Head of caudate nucleus (tissue), 42 donors: ENCODE measurements at regions not wholly inside any gene's neighbourhood (a gene's known extent, or its start where the extent isn't known, plus 50 kb on each side); places are given as distances from the start of the nearest gene placed in this dataset.

Experiments used
- DNase-seq, 42 donors: peaks; one replicate each; pipeline versions ENCODE4 v3.0.0 to v3.0.0-alpha.2; 2020 to 2021; ENCODE audit warnings: mixed read lengths in 7 of 42
- intact Hi-C: fragments of 100-400 bp; cut with DNase I; formaldehyde crosslinking; loops from one replicate; pipeline ENCODE4 v1.15.0; 2022

DNA sequence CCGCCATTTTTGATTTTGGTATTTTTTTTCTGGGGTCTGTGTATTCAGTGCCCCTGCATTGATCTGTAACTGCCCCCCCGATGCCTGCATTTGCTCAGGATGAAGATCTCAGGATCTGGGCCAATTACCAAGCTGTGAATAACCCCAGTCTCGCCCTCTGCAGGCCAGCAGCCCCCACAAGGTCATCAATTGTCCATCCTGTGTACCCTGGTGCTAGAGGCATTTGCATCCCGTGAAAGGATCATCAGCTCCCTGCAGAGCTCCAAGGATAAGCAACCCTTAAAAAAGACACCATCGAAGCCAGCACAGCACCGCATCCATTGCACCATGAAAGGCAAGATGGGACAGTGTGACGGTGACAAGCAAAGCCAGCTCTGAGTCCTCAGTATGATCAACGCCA, 154.1 kb upstream of the KLHL29 start:
- intact Hi-C loops: no loop called here
- DNase-seq: no peak

DNA sequence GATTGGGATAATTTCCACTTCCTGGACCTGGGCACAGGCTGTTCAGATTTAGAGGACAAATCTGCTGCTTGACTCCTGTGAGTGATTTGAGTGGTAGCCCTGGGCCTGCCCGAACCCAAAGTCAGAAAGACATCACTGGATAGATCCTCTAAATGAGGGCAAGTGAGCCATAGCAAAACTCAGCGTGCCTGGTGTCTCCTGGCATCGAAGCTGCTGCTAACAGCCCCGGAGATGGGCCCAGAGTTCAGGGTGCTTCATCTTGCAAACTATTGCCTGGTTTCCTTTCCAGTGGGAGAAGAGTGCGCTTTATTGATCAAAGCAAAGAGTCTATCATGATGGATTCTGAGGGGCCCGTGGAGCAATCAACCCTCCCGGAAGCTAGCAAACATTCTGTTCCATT, 153.1 kb upstream of the KLHL29 start:
- intact Hi-C loops: no loop called here
- peak in 2 of 42 donors; percentile 14 to 27 for DNase-seq

- DNase-seq: no peak
- intact Hi-C loops: no loop called here
These were observed 149.7 kb upstream of the KLHL29 start for GRCh38 chr2:23235292-23235691.

- DNase-seq: no peak
- intact Hi-C loops: no loop called here
These were observed 149.2 kb upstream of the KLHL29 start for GRCh38 chr2:23235736-23236135.

GRCh38 chr2:23237147-23237546, 147.8 kb upstream of the KLHL29 start:
- intact Hi-C loops: no loop called here

GRCh38 chr2:23238011-23238657, 146.8 kb upstream of the KLHL29 start:
- intact Hi-C loops: no loop called here
- DNase-seq: no peak

More at GRCh38 chr2:23237147-23237546, 147.8 kb upstream of the KLHL29 start:
- DNase-seq: no peak

- intact Hi-C loops: no loop called here
- no peak for DNase-seq
These were observed 145.6 kb upstream of the KLHL29 start for GRCh38 chr2:23239374-23239773.

GRCh38 chr2:23241121-23241520, 143.9 kb upstream of the KLHL29 start:
- DNase-seq: no peak
- intact Hi-C loops: no loop called here

DNA sequence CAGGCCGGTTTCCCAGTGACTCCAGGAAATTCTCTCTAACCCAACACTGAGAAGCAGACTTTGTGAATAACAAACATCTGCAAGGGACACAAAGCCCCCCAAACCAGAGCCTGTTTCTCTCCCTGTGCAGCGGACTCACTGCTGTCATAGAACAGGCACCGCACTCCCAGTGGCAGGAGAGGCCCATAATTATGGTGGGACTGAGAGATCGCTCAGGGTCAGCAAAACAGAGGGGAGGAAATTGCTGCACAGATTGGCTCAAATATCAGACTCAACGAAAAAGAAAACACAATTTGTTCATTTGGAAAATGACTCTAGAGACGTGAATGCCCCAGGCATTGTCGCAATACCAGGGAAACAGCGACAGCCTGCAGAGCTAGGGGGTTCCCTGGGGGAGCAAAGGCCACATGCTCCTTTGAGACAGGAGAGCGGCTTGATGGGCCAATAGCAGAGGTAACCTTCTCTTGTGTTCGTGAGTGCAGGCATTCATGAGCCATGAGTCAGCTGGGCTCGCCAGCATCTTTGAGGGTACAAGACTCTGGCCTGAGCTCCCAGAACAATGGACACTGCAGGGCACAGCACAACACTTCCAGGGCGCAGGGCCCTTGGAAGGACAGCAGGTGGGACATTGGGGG, 143.3 kb upstream of the KLHL29 start:
- no peak for DNase-seq
- intact Hi-C loops: no loop called here

DNA sequence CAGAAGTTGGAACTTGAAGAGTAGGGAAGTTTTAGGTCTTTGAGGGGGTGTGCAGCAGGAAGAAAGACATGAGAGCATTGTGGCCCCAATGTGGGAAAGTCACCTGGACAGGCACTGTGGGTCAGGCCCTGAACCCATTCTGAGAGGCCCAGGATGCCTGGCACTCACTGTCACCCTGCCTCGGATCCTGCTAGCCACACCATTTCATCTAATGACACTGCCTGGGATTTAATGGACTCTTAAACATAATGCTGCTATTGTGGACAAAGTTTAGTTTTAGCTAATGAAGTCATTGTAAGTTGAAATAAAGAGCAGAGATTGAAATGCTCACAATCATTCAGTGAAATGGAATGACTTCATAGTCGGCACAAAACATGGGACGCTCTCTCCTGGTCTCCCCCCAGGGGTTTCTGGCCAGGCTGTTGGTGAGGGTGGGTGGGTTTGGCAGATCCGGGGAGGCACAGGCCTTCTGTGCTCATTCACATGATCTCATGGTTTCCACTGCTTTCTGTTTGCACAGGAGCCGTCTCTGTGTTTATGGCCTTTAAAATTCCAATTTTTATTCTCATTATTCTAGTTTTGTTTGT, 141.8 kb upstream of the KLHL29 start:
- no peak for DNase-seq
- intact Hi-C loops: no loop called here

DNA sequence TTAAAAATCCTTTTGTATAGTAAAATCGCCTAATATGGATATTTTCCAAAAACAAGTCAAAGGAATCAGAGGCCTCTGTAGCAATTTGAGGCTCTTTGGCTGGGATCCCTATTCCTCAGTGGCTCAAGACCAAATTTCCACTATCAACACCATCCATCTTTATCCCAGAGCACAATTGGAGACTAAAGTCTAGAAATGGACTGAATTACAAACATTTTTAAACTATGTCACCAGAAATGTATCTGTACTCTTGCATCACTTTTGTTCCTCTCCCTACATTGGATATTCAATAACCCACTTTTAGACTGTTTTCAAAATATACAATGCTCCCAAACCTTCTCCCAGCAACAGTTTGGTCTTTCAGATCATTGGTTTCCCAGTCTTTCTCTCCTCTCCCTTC, 140.4 kb upstream of the KLHL29 start:
- intact Hi-C loops: no loop called here
- DNase-seq: no peak

DNA sequence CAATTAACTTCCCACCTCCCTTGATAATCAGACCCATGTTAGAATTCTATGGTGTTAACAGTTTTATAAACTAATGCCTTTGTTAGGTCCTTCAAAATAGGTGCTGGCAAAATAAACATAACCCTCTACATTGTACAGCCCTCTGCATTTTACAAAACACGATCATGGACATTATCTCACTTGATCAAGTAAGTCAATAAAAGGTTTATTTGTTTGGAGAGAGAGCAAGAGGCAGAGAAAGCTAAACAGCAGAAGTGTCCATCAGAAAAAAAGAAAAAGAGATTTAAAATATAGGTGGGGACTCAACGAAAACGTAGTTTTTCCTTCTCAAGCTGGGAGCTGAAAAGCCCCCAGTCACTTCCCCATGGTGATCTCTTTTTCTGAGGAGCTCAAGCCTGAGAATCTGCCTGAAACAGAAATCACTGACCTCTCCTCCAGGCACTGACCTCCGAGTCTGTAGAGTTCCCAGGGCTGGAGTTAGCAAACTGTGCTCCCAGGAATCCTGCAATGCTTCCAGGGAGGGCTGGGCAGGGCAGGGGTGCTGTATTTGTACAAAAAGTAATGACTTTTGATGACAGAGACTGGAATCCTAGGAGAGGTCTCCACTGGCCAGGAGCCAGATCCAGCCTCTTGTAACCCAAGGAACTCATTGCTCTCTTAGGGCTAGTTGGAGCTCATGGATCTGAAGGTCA, 137.8 kb upstream of the KLHL29 start:
- intact Hi-C loops: no loop called here
- no peak for DNase-seq

GRCh38 chr2:23248667-23249066, 136.3 kb upstream of the KLHL29 start:
- intact Hi-C loops: no loop called here
- DNase-seq: no peak

- peak in 28 of 42 donors; percentile 2 to 67 (median 34) for DNase-seq
- intact Hi-C loops: no loop called here
These were observed 135.6 kb upstream of the KLHL29 start for GRCh38 chr2:23249348-23249747.

- DNase-seq: peak in 15 of 42 donors; percentile 7 to 57 (median 37)
- intact Hi-C loops: no loop called here
These were observed 134.6 kb upstream of the KLHL29 start for GRCh38 chr2:23250371-23250770.

- intact Hi-C loops: no loop called here
- DNase-seq: no peak
These were observed 128.3 kb upstream of the KLHL29 start for GRCh38 chr2:23256643-23257042.

DNA sequence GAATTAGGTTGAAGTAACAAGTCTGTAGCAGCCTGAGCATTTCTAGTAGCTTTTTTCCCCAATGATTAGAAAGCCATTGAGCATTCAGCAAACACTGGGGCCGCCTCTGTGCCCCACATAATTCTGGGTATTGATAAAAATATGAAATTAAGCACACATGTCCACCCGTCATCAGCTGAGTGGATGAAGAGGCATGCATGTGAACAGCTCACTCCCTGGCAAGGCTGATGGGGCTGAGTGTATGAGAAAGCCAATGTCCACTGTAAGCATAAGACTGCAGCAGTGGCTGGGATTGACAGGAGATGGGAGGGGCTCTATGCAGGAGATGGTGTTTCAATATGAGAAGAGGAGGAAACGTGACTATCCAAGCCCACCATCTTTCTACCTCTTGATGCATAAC, 124.4 kb upstream of the KLHL29 start:
- intact Hi-C loops: no loop called here
- DNase-seq: no peak

DNA sequence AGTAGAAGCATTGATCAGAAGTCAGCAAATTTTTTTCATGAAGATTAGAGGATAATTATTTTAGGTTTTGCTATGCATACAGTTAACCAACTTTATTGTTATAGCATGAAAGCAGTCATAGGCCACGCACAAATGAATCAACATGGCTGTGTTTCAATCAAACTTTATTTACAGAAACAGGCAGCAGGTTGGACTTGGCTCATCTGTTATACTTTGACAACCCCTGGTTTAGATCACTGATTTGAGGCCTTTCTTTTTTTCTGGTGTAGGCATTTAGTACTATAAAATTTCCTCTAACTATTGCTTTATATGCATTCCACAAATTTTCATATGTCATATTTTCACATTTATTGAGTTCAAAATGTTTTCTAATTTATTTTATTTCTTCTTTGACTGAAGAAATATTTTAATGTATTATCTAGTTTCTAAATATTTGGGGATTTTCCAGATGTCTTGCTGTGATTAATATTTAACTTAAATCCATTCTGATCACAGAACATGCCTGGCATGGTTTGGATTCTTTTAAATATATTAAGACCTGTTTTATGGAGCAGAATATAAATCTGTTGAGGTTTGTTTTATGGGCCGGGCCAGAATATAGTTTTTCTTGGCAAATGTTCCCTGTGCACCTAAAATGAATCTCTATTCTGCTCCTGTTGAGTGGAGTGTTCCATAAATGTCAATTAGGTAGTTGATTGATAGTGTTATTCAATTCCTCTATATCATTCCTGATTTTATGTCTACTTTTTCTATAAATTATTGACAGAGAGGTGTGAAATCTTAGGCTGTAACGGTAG, 116.3 kb upstream of the KLHL29 start:
- intact Hi-C loops: no loop called here
- no peak for DNase-seq

- intact Hi-C loops: no loop called here
- DNase-seq: no peak
These were observed 115.2 kb upstream of the KLHL29 start for GRCh38 chr2:23269747-23270146.
